Colonic mucosa (tissue), 4 donors: ENCODE measurements at regions not wholly inside any gene's neighbourhood (a gene's known extent, or its start where the extent isn't known, plus 50 kb on each side); places are given as distances from the start of the nearest gene placed in this dataset.

Experiments used
- DNase-seq: peaks from one replicate; pipeline ENCODE4 v3.0.0-alpha.2; 2020
- H3K27ac ChIP-seq: fragments of 200-600 bp; one replicate; pipeline ENCODE4 v1.8.0; 2021
- H3K27me3 ChIP-seq: fragments of 200-600 bp; one replicate; pipeline ENCODE4 v1.8.0; 2021
- H3K36me3 ChIP-seq: fragments of 200-600 bp; one replicate; pipeline ENCODE4 v1.8.0; 2021
- H3K4me1 ChIP-seq: fragments of 200-600 bp; one replicate; pipeline ENCODE4 v1.8.0; 2021; ENCODE audit warnings: mild to moderate bottlenecking
- H3K4me3 ChIP-seq: fragments of 200-600 bp; one replicate; pipeline ENCODE4 v1.8.0; 2021
- H3K9ac ChIP-seq, 2 donors: one replicate each; pipeline ENCODE4 v1.7.0; 2013; ENCODE audit warnings: control low read depth in 2 of 2, low read depth in 2 of 2, low read length in 2 of 2
- H3K9me3 ChIP-seq: fragments of 200-600 bp; one replicate; pipeline ENCODE4 v1.8.0; 2021
- CTCF ChIP-seq: fragments of 200-600 bp; IDR thresholded peaks from one replicate; pipeline ENCODE4 v1.8.0; 2022; ENCODE audit warnings: antibody characterized with exemption, mild to moderate bottlenecking
- intact Hi-C: fragments of 100-400 bp; cut with DNase I; formaldehyde crosslinking; loops from one replicate; pipeline ENCODE4 v1.14.1; 2022
- donor health status: healthy.
- donor health status: DM: no; HTN: no; CAD: no.
- donor health status: DM: no; HTN: no; CAD: no.

GRCh38 chr4:157821814-157822213, 351.0 kb downstream of the GASK1B start:
- no peak overlapping the region for H3K9ac ChIP-seq
- no peaks in the 10 kb centered on the region for H3K27me3 ChIP-seq
- no peaks in the 10 kb centered on the region for H3K36me3 ChIP-seq
- TF ChIP-seq CTCF = no peak
- no peak overlapping the region for H3K4me3 ChIP-seq
- no peaks in the 10 kb centered on the region for H3K9me3 ChIP-seq
- H3K4me1 ChIP-seq = no peaks in the 10 kb centered on the region
- DNase-seq = no peak
- intact Hi-C loops = no loop called here
- no peak overlapping the region for H3K27ac ChIP-seq

- no peaks in the 10 kb centered on the region for H3K4me1 ChIP-seq
- H3K4me3 ChIP-seq = no peak overlapping the region
- no peak overlapping the region for H3K9ac ChIP-seq
- H3K27me3 ChIP-seq = no peaks in the 10 kb centered on the region
- H3K27ac ChIP-seq = no peak overlapping the region
- DNase-seq = no peak
- H3K36me3 ChIP-seq = no peaks in the 10 kb centered on the region
- H3K9me3 ChIP-seq = no peaks in the 10 kb centered on the region
- intact Hi-C loops = no loop called here
- no peak for TF ChIP-seq CTCF
Observed at GRCh38 chr4:157819693-157820464, 352.9 kb downstream of the GASK1B start.

- Histone ChIP-seq H3K36me3 (no peaks in the 10 kb centered on the region), H3K9ac (no peak overlapping the region), H3K27me3 (no peaks in the 10 kb centered on the region), H3K9me3 (no peaks in the 10 kb centered on the region), H3K4me3 (no peak overlapping the region), H3K4me1 (no peaks in the 10 kb centered on the region), H3K27ac (no peak overlapping the region)
- no peak for DNase-seq
- intact Hi-C loops = no loop called here
- TF ChIP-seq CTCF = no peak
Observed at GRCh38 chr4:157818946-157819692, 353.7 kb downstream of the GASK1B start.

- Histone ChIP-seq H3K27ac (no peak overlapping the region), H3K4me1 (no peaks in the 10 kb centered on the region), H3K36me3 (no peaks in the 10 kb centered on the region), H3K27me3 (no peaks in the 10 kb centered on the region), H3K9me3 (no peaks in the 10 kb centered on the region), H3K4me3 (no peak overlapping the region), H3K9ac (no peak overlapping the region)
- no peak for DNase-seq
- intact Hi-C loops = no loop called here
- no peak for TF ChIP-seq CTCF
Observed at GRCh38 chr4:157810137-157810774, 362.6 kb downstream of the GASK1B start.

GRCh38 chr4:157808796-157809383, 363.9 kb downstream of the GASK1B start:
- Histone ChIP-seq H3K4me3 (no peak overlapping the region), H3K9ac (no peak overlapping the region), H3K9me3 (no peaks in the 10 kb centered on the region), H3K36me3 (no peaks in the 10 kb centered on the region), H3K27ac (no peak overlapping the region), H3K4me1 (no peaks in the 10 kb centered on the region), H3K27me3 (no peaks in the 10 kb centered on the region)
- no peak for TF ChIP-seq CTCF
- intact Hi-C loops = no loop called here
- DNase-seq = no peak
